NCI-H1694 (cell line): ENCODE measurements at regions not wholly inside any gene's neighbourhood (a gene's known extent, or its start where the extent isn't known, plus 50 kb on each side); places are given as distances from the start of the nearest gene placed in this dataset.

Experiments used
- DNase-seq: peaks from one replicate; lab custom pipeline; 2025; lab: John Stamatoyannopoulos, UW

GRCh38 chr13:109859216-109859835 lies 72.9 kb upstream of the IRS2 start:
- DNase-seq = no peak

DNA sequence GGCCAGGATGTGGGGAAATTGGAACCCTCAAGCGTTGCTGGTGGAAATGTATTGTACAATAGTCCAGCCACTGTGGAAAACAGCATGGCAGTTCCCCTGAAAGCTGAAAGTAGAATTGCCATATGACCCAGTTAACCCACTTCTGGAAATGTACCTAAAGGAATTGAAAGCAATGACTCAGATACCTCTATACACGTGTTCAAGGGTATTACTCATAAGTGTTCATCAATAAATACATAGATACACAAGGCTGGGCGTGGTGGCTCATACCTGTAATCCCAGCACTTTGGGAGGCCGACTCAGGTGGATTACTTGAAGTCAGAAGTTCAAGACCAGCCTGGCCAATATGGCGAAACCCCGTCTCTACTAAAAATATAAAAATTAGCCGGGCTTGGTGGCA lies 71.9 kb upstream of the IRS2 start:
- no peak for DNase-seq

DNA sequence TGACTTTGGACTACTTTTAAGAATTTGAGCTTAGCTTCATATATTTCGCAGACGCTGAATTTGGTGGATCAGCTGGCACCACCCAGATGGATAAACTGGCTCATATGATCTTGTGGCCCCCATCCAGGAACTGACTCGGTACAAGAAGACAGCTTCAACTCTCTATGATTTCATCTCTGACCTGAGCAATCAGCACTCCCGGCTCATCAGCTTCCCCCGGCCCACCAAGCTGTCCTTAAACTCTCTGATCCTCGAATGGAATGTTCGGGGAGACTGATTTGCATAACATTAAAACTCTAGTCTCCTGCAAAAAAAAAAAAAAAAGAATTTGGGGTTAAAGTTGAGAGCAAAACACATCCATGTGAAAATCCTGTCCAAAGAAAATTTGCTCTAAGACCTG lies 71.4 kb upstream of the IRS2 start:
- DNase-seq = no peak

DNA sequence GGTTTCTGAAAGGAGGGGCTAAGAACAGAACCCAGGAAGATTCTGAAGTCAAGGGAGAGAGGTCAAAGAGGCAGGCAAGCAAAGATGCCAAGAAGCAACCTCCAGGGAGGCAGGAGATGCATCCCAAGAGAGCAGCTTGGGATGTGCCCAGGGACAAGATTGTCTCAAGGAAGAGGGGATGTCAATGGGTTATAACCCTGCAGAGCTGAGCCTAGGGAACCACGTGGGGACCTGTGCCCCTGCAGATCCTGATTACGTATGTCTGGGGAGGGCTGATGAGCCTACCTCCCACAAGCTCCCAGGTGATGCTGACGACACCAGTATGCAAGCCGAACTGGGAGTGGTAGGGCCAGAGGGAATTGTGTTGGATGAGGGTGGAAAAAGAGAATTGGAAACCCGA lies 70.9 kb upstream of the IRS2 start:
- no peak for DNase-seq

- no peak for DNase-seq
Observed at GRCh38 chr13:109856350-109856749, 70.0 kb upstream of the IRS2 start.

GRCh38 chr13:109853153-109853552 lies 66.8 kb upstream of the IRS2 start:
- no peak for DNase-seq

GRCh38 chr13:109846185-109846584 lies 59.8 kb upstream of the IRS2 start:
- DNase-seq = no peak

GRCh38 chr13:109844396-109844795 lies 58.0 kb upstream of the IRS2 start:
- no peak for DNase-seq

DNA sequence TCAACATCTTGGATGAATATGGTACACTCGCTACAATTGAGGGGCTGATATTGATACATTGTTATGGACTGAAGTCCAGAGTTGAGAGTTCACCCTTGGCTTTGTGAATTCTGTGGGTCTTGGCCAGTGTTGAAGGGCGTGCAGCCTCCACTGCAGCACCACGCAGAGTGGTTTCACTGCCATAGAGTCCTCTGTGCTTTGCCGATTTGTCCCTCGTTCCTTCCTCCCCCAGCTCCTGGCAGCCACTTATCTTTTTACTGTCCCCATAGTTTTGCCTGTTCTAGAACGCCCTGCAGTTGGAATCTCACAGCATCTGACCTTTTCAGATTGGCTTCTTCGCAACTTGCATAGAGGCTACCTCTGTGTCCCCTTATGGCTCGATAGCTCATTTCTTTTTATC lies 57.3 kb upstream of the IRS2 start:
- no peak for DNase-seq

- DNase-seq = no peak
Observed at GRCh38 chr13:109842212-109842920, 56.0 kb upstream of the IRS2 start.

DNA sequence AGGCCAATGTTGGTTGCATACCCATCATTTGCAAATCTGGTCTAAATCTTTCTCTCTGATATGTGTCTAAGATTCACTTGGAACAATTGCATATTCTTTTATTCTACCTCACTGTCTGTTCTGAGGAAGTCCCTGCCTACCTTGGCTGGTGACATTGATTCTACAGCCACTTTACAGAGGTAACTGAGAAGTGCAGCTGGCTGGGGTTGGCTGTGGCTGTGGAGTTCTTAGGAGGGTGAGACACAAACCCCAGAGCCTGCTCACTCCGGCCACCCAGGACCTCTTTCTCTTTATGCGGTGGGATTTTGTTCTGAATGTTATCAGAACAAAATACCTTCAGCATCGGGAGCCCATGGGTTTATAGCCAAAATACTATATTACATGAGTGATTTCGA lies 54.5 kb upstream of the IRS2 start:
- no peak for DNase-seq

GRCh38 chr13:109840201-109840892 lies 54.0 kb upstream of the IRS2 start:
- no peak for DNase-seq

DNA sequence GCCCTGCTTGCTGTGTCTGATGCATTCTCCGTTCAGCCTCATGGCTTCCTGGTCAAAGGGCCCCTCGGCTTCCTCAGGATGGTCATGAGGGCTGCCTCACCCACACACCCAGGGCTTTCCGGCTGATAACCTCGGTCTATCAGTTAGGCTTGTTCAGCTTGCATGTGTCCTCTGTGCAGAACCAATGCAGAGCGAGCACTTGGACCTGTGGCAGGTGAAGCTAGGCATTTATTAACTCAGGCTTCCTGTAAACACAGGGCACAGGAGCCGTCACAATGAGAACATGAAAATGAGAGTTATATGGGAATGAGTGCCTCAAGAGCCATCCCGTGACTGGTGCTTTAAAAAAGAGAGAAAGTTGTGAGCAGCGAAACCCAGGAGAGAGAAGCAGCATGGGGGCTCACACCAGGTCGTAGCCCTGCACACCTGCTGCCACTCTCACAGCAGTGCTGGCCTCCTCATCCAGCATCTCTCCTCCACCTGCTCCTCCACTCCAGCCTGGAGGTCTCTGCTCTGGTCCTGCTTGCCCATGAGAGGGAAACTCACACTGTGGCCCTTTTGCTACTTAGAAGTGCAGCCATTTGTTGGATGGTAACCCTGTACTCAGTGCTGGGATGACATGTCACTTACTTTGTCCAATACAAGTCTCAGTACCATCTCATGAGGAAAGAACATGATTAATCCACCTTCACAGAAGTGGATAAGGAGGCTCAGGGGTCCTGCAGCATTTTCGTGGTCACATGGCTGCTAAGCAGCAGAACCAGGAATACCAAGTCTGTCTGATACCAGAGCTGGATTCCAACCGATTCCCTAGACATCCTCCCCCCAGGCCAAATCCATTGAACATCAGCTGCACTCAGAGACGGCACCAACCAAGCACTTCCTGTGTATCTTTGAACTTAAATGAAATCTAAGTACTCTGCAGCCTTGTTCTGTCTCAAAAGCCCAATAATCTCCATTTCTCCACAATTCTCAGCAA lies 50.5 kb upstream of the IRS2 start:
- no peak for DNase-seq
